IMR-90 (cell line): ENCODE measurements at regions not wholly inside any gene's neighbourhood (a gene's known extent, or its start where the extent isn't known, plus 50 kb on each side); places are given as distances from the start of the nearest gene placed in this dataset.

ENCODE experiments used
- ATAC-seq: fragments of 200-7000 bp; cut with Tn5 transposase; 2 replicates; pipeline ENCODE4 v1.9.1; 2020; ENCODE audit warnings: low read depth, mild to moderate bottlenecking, moderate library complexity
- BruUV-seq: library from RNA; stranded (reverse); fragments of 400-500 nt; replicated peaks from 2 replicates; lab custom pipeline; 2021; lab: Mats Ljungman, UMichigan
- CTCF ChIA-PET: fragments of 300-600 bp; formaldehyde crosslinking; extraction: SDS; loops from one replicate; lab custom pipeline; 2021; ENCODE audit warnings: antibody characterized with exemption; lab: Yijun Ruan, JAX
- POLR2A ChIA-PET: fragments of 300-600 bp; sonication (Branson Sonifier 250); formaldehyde crosslinking; loops from one replicate; lab custom pipeline; 2022; ENCODE audit warnings: antibody characterized with exemption; ENCODE audit not compliant: unreplicated experiment; lab: Charles Lee
- DNase-seq: peaks from one replicate; pipeline ENCODE4 v3.0.0; 2013
- H2AFZ ChIP-seq: replicated peaks from 2 replicates; pipeline ENCODE3; 2013; ENCODE audit warnings: low read length, mild to moderate bottlenecking; ENCODE audit not compliant: poor library complexity
- H2AK5ac ChIP-seq: 2 replicates; pipeline ENCODE4 v1.6.1; 2013; ENCODE audit warnings: low read depth, low read length, inconsistent platforms
- H2AK9ac ChIP-seq: replicated peaks from 2 replicates; pipeline ENCODE3; 2013; ENCODE audit warnings: mild to moderate bottlenecking, low read depth, low read length, moderate library complexity; ENCODE audit not compliant: poor library complexity
- H2BK120ac ChIP-seq: 2 replicates; pipeline ENCODE4 v1.6.1; 2013; ENCODE audit warnings: low read depth, low read length, inconsistent platforms
- H2BK15ac ChIP-seq: 3 replicates; pipeline ENCODE4 v1.6.1; 2013; ENCODE audit warnings: low read depth, low read length, inconsistent platforms
- H2BK20ac ChIP-seq: 2 replicates; pipeline ENCODE4 v1.6.1; 2013; ENCODE audit warnings: low read depth, mild to moderate bottlenecking, inconsistent platforms, low read length, moderate library complexity
- H2BK5ac ChIP-seq: 2 replicates; pipeline ENCODE4 v1.6.1; 2013; ENCODE audit warnings: mild to moderate bottlenecking, low read depth, low read length, inconsistent platforms; ENCODE audit not compliant: poor library complexity, severe bottlenecking
- H3K14ac ChIP-seq: replicated peaks from 2 replicates; pipeline ENCODE4 v1.6.1; 2013; ENCODE audit warnings: low read depth, low read length, inconsistent platforms
- H3K18ac ChIP-seq: 2 replicates; pipeline ENCODE4 v1.6.1; 2013; ENCODE audit warnings: low read depth, low read length, control low read depth
- H3K23ac ChIP-seq: 2 replicates; pipeline ENCODE4 v1.6.1; 2013; ENCODE audit warnings: low read depth, low read length, inconsistent platforms
- H3K27ac ChIP-seq: 2 replicates; pipeline ENCODE4 v1.5.1; 2013; ENCODE audit warnings: mild to moderate bottlenecking, control low read depth, low read length; ENCODE audit not compliant: insufficient read depth
- H3K27me3 ChIP-seq: 2 replicates; pipeline ENCODE4 v1.6.1; 2013; ENCODE audit warnings: low read length; ENCODE audit not compliant: control insufficient read depth, insufficient read depth
- H3K36me3 ChIP-seq: 2 replicates; pipeline ENCODE4 v1.6.1; 2013; ENCODE audit warnings: low read length, mixed read lengths; ENCODE audit not compliant: control insufficient read depth, insufficient read depth
- H3K4ac ChIP-seq: 2 replicates; pipeline ENCODE4 v1.6.1; 2013; ENCODE audit warnings: low read depth, low read length, inconsistent platforms
- H3K4me1 ChIP-seq: 2 replicates; pipeline ENCODE4 v1.6.1; 2013; ENCODE audit warnings: low read length, mixed read lengths; ENCODE audit not compliant: control insufficient read depth, insufficient read depth
- H3K4me2 ChIP-seq: 2 replicates; pipeline ENCODE4 v1.6.1; 2013; ENCODE audit warnings: low read depth, mild to moderate bottlenecking, control low read depth, low read length, moderate library complexity
- H3K4me3 ChIP-seq: 2 replicates; pipeline ENCODE4 v1.5.1; 2013; ENCODE audit warnings: low read depth, mild to moderate bottlenecking, control low read depth, low read length, moderate library complexity; ENCODE audit not compliant: insufficient read depth
- H3K56ac ChIP-seq: 2 replicates; pipeline ENCODE4 v1.6.1; 2013; ENCODE audit warnings: low read length, inconsistent platforms; ENCODE audit not compliant: insufficient read depth; ENCODE audit errors: extremely low read depth
- H3K79me1 ChIP-seq, 2 experiments: 2 replicates each; pipeline ENCODE4 v1.6.1; 2013; ENCODE audit warnings: low read length in 2 of 2, inconsistent platforms in 1 of 2, low read depth in 1 of 2
- H3K9ac ChIP-seq: 2 replicates; pipeline ENCODE4 v1.6.1; 2013; ENCODE audit warnings: low read depth, low read length, control low read depth
- H3K9me1 ChIP-seq: 2 replicates; pipeline ENCODE4 v1.6.1; 2013; ENCODE audit warnings: low read length, inconsistent platforms; ENCODE audit not compliant: insufficient read depth
- H3K9me3 ChIP-seq: 2 replicates; pipeline ENCODE4 v1.6.1; 2013; ENCODE audit warnings: low read length; ENCODE audit not compliant: control insufficient read depth, insufficient read depth
- H4K20me1 ChIP-seq: 2 replicates; pipeline ENCODE4 v1.6.1; 2013; ENCODE audit warnings: low read length, inconsistent platforms; ENCODE audit not compliant: insufficient read depth
- H4K5ac ChIP-seq: 2 replicates; pipeline ENCODE4 v1.6.1; 2013; ENCODE audit warnings: mild to moderate bottlenecking, low read depth, low read length, control low read depth
- H4K8ac ChIP-seq, 2 experiments: 2 replicates each; pipeline ENCODE4 v1.6.1; 2013; ENCODE audit warnings: low read depth in 2 of 2, low read length in 2 of 2, control low read depth in 1 of 2, inconsistent platforms in 1 of 2
- H4K91ac ChIP-seq: 2 replicates; pipeline ENCODE4 v1.6.1; 2013; ENCODE audit warnings: low read depth, low read length, inconsistent platforms; ENCODE audit not compliant: insufficient read depth
- BHLHE40 ChIP-seq: fragments of 150-350 bp; IDR thresholded peaks from 2 replicates; pipeline ENCODE4 v1.6.1; 2016; ENCODE audit warnings: mild to moderate bottlenecking, low read depth, low read length
- CEBPB ChIP-seq: IDR thresholded peaks from 2 replicates; pipeline ENCODE4 v1.6.1; 2012; ENCODE audit warnings: low read depth, low read length, improper control_type of control experiment
- CHD1 ChIP-seq: IDR thresholded peaks from 2 replicates; pipeline ENCODE4 v1.6.1; 2012; ENCODE audit warnings: low read depth, low read length, improper control_type of control experiment
- FOS ChIP-seq: fragments of 150-350 bp; IDR thresholded peaks from 2 replicates; pipeline ENCODE4 v1.6.1; 2016; ENCODE audit warnings: low read depth, low read length
- MAFK ChIP-seq: IDR thresholded peaks from 2 replicates; pipeline ENCODE4 v1.6.1; 2012; ENCODE audit warnings: low read depth, low read length, improper control_type of control experiment
- MAZ ChIP-seq: IDR thresholded peaks from 2 replicates; pipeline ENCODE4 v1.6.1; 2012; ENCODE audit warnings: low read depth, mild to moderate bottlenecking, low read length, improper control_type of control experiment, moderate library complexity, borderline replicate concordance
- MXI1 ChIP-seq: IDR thresholded peaks from 2 replicates; pipeline ENCODE4 v1.6.1; 2012; ENCODE audit warnings: low read depth, mild to moderate bottlenecking, low read length, moderate library complexity, borderline replicate concordance
- NFE2L2 ChIP-seq: fragments of 150-350 bp; IDR thresholded peaks from 2 replicates; pipeline ENCODE4 v1.6.1; 2016; ENCODE audit warnings: low read depth, mild to moderate bottlenecking, low read length
- POLR2A ChIP-seq: IDR thresholded peaks from 2 replicates; pipeline ENCODE4 v1.6.1; 2012; ENCODE audit warnings: mild to moderate bottlenecking, low read depth, low read length
- RAD21 ChIP-seq: IDR thresholded peaks from 2 replicates; pipeline ENCODE4 v1.6.1; 2012; ENCODE audit warnings: low read length, improper control_type of control experiment
- RCOR1 ChIP-seq: IDR thresholded peaks from 2 replicates; pipeline ENCODE4 v1.6.1; 2012; ENCODE audit warnings: mild to moderate bottlenecking, low read length, improper control_type of control experiment; ENCODE audit not compliant: insufficient replicate concordance
- RFX5 ChIP-seq: IDR thresholded peaks from 2 replicates; pipeline ENCODE4 v1.8.0; 2012; ENCODE audit warnings: low read depth, mild to moderate bottlenecking, low read length, moderate library complexity
- SMC3 ChIP-seq: fragments of 150-350 bp; IDR thresholded peaks from 2 replicates; pipeline ENCODE4 v1.6.1; 2016; ENCODE audit warnings: low read depth, mild to moderate bottlenecking, antibody characterized with exemption, low read length, moderate library complexity
- WGBS, 2 experiments: methylation state at CpG; one replicate each; pipeline versions ENCODE4 v1.1.5 to v1.1.7; 2013; ENCODE audit warnings: missing lambda C conversion rate in 2 of 2; ENCODE audit not compliant: insufficient read length in 1 of 2; ENCODE audit errors: extremely low coverage in 2 of 2; 5-methylcytosine and 5-hydroxymethylcytosine counted together
- dilution Hi-C: fragments of 300-500 bp; cut with HindIII; formaldehyde crosslinking; loops from one replicate; pipeline ENCODE4 v1.14.3; 2018; ENCODE audit warnings: low sequenced_read_pairs; ENCODE audit not compliant: unreplicated experiment
- in situ Hi-C: fragments of 300-500 bp; cut with MboI; formaldehyde crosslinking; loops from 3 replicates; pipeline ENCODE4 v1.14.3; 2019; ENCODE audit warnings: low sequenced_read_pairs, inconsistent platforms, mixed read lengths
- intact Hi-C: fragments of 100-400 bp; cut with micrococcal nuclease; formaldehyde crosslinking; loops from 2 replicates; pipeline ENCODE4 v1.10.0; 2022
- TF ChIP-seq, protein P1 (sequence below): conservative IDR thresholded peaks from 2 replicates; pipeline ENCODE4 v1.5.1; 2012; ENCODE audit warnings: mild to moderate bottlenecking, low read depth, low read length, improper control_type of control experiment
- TF ChIP-seq, protein P2 (sequence below): fragments of 150-350 bp; IDR thresholded peaks from 2 replicates; pipeline ENCODE4 v1.6.1; 2017; ENCODE audit warnings: mild to moderate bottlenecking, antibody characterized with exemption, low read length, low read depth
- TF ChIP-seq, protein P3 (sequence below): fragments of 150-350 bp; IDR thresholded peaks from 2 replicates; pipeline ENCODE4 v1.6.1; 2016; ENCODE audit warnings: low read depth, mild to moderate bottlenecking, low read length, moderate library complexity, borderline replicate concordance

DNA sequence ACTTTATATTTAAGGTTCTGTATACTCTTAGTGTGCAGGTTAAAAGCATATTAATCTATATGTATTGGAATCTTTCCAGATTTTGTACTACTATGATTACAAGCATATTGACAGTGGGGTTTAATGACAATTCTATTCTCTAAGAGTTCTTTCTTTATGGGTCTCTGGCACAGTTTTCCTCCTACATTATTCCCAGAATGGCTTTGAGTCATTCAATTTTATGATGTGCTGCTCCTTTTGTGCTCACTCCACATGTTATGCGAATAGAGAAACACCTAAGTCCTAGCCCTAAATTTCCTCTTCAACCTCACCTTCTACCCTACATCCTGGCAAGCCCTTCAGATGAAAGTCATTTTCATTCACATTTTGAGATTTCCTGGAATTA, 209.9 kb upstream of the DIAPH2 start:
- Histone ChIP-seq H2BK120ac (peak overlapping the region; percentile 50; the same call in 1 of the 2 replicates), H4K5ac (no peak overlapping the region), H3K27me3 (no peaks in the 10 kb centered on the region), H3K4me2 (no peak overlapping the region), H3K9ac (no peak overlapping the region), H2AK5ac (no peak overlapping the region), H2BK15ac (no peak overlapping the region), H3K36me3 (no peaks in the 10 kb centered on the region), H2AFZ (no peak overlapping the region), H3K9me1 (no peaks in the 10 kb centered on the region), H4K20me1 (no peaks in the 10 kb centered on the region), H3K79me1 (no peaks in the 10 kb centered on the region), H3K4ac (no peak overlapping the region), H3K23ac (no peak overlapping the region), H3K14ac (no peak overlapping the region), H3K56ac (no peak overlapping the region), H3K4me3 (no peak overlapping the region), H4K8ac (no peak overlapping the region), H3K4me1 (no peaks in the 10 kb centered on the region), H2AK9ac (no peak overlapping the region), H2BK20ac (peak overlapping the region; percentile 31; the same call in 1 of the 2 replicates), H3K27ac (no peak overlapping the region), H3K18ac (peak overlapping the region; percentile 31; the same call in 1 of the 2 replicates), H4K91ac (peak overlapping the region; percentile 7; the same call in 1 of the 2 replicates), H3K9me3 (no peaks in the 10 kb centered on the region), H2BK5ac (no peak overlapping the region)
- dilution Hi-C loops (no loop called here), in situ Hi-C loops (loop anchor here (10.0 kb wide), 1 partner anchor 60 kb away; no protein-coding TSS in a partner anchor), intact Hi-C loops (no loop called here)
- no TSS peak for BruUV-seq
- CTCF ChIA-PET = no interaction called here
- TF ChIP-seq FOS = no peak
- TF ChIP-seq, protein P1, sequence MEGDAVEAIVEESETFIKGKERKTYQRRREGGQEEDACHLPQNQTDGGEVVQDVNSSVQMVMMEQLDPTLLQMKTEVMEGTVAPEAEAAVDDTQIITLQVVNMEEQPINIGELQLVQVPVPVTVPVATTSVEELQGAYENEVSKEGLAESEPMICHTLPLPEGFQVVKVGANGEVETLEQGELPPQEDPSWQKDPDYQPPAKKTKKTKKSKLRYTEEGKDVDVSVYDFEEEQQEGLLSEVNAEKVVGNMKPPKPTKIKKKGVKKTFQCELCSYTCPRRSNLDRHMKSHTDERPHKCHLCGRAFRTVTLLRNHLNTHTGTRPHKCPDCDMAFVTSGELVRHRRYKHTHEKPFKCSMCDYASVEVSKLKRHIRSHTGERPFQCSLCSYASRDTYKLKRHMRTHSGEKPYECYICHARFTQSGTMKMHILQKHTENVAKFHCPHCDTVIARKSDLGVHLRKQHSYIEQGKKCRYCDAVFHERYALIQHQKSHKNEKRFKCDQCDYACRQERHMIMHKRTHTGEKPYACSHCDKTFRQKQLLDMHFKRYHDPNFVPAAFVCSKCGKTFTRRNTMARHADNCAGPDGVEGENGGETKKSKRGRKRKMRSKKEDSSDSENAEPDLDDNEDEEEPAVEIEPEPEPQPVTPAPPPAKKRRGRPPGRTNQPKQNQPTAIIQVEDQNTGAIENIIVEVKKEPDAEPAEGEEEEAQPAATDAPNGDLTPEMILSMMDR = no peak
- no peak for TF ChIP-seq MAZ
- no peak for TF ChIP-seq CHD1
- no peak for TF ChIP-seq SMC3
- TF ChIP-seq, protein P2, sequence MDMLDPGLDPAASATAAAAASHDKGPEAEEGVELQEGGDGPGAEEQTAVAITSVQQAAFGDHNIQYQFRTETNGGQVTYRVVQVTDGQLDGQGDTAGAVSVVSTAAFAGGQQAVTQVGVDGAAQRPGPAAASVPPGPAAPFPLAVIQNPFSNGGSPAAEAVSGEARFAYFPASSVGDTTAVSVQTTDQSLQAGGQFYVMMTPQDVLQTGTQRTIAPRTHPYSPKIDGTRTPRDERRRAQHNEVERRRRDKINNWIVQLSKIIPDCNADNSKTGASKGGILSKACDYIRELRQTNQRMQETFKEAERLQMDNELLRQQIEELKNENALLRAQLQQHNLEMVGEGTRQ = no peak
- no peak for TF ChIP-seq RFX5
- TF ChIP-seq MXI1 = no peak
- TF ChIP-seq, protein P3, sequence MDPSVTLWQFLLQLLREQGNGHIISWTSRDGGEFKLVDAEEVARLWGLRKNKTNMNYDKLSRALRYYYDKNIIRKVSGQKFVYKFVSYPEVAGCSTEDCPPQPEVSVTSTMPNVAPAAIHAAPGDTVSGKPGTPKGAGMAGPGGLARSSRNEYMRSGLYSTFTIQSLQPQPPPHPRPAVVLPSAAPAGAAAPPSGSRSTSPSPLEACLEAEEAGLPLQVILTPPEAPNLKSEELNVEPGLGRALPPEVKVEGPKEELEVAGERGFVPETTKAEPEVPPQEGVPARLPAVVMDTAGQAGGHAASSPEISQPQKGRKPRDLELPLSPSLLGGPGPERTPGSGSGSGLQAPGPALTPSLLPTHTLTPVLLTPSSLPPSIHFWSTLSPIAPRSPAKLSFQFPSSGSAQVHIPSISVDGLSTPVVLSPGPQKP = no peak
- TF ChIP-seq RAD21 = no peak
- no peak for TF ChIP-seq BHLHE40
- no peak for TF ChIP-seq POLR2A
- no peak for TF ChIP-seq MAFK
- TF ChIP-seq RCOR1 = no peak
- TF ChIP-seq CEBPB = no peak
- no peak for TF ChIP-seq NFE2L2
- ATAC-seq (no peak), DNase-seq (no peak)
- POLR2A ChIA-PET = no interaction called here
- WGBS, 2 experiments = no CpG with 5 or more reads among the region's 1 CpG
